Memory B cell (primary cell): ENCODE measurements at regions not wholly inside any gene's neighbourhood (a gene's known extent, or its start where the extent isn't known, plus 50 kb on each side); places are given as distances from the start of the nearest gene placed in this dataset.
"Not testable (repeated sequence)": the region's sequence is repeated elsewhere in the genome, so short reads cannot be mapped to it uniquely, and the experiment has no call there.

Experiments used
- ATAC-seq: fragments of 150-1000 bp; cut with Tn5 transposase; 2 replicates; pipeline ENCODE4 v1.10.0; 2021; ENCODE audit warnings: low read depth, mild to moderate bottlenecking, moderate library complexity
- DNase-seq, 2 donors: peaks; one replicate each; pipeline ENCODE4 v3.0.0; 2022; ENCODE audit warnings: low spot score in 2 of 2
- H3K27ac Mint-ChIP-seq: one replicate; pipeline ENCODE4 v1.8.0; 2022; ENCODE audit warnings: mild to moderate bottlenecking, moderate library complexity, mixed read lengths
- H3K27me3 Mint-ChIP-seq: one replicate; pipeline ENCODE4 v1.8.0; 2022; ENCODE audit warnings: mixed read lengths
- H3K36me3 Mint-ChIP-seq: one replicate; pipeline ENCODE4 v1.8.0; 2022; ENCODE audit warnings: mild to moderate bottlenecking, mixed read lengths
- H3K4me1 Mint-ChIP-seq: one replicate; pipeline ENCODE4 v1.8.0; 2022; ENCODE audit warnings: mixed read lengths
- H3K4me3 Mint-ChIP-seq: one replicate; pipeline ENCODE4 v1.8.0; 2022; ENCODE audit warnings: mild to moderate bottlenecking, moderate library complexity, mixed read lengths
- H3K9me3 Mint-ChIP-seq: one replicate; pipeline ENCODE4 v1.8.0; 2022; ENCODE audit warnings: mixed read lengths

GRCh38 chr22:27099946-27100722, 442.7 kb downstream of the MIAT start:
- Mint-ChIP-seq H3K27ac (no peak overlapping the region), H3K36me3 (peaks cover under 1% of the 10 kb centered on the region), H3K4me3 (no peak overlapping the region), H3K4me1 (no peaks in the 10 kb centered on the region), H3K9me3 (peaks cover 2% of the 10 kb centered on the region), H3K27me3 (peaks cover 17% of the 10 kb centered on the region)
- DNase-seq (no peak), ATAC-seq (no peak)

GRCh38 chr22:27100789-27101188, 443.4 kb downstream of the MIAT start:
- Mint-ChIP-seq H3K27me3 (peaks cover 19% of the 10 kb centered on the region), H3K36me3 (peaks cover 2% of the 10 kb centered on the region), H3K27ac (no peak overlapping the region), H3K4me3 (no peak overlapping the region), H3K9me3 (peaks cover 3% of the 10 kb centered on the region), H3K4me1 (no peaks in the 10 kb centered on the region)
- ATAC-seq, result no peak
- no peak for DNase-seq

- no peak for ATAC-seq
- peaks cover 3% of the 10 kb centered on the region for H3K9me3 Mint-ChIP-seq
- H3K27ac Mint-ChIP-seq, result no peak overlapping the region
- H3K4me1 Mint-ChIP-seq, result no peaks in the 10 kb centered on the region
- H3K36me3 Mint-ChIP-seq, result peaks cover 2% of the 10 kb centered on the region
- H3K4me3 Mint-ChIP-seq, result no peak overlapping the region
- no peak for DNase-seq
- H3K27me3 Mint-ChIP-seq, result peaks cover 19% of the 10 kb centered on the region
These were observed 443.9 kb downstream of the MIAT start for GRCh38 chr22:27101288-27101687.

- peaks cover 3% of the 10 kb centered on the region for H3K36me3 Mint-ChIP-seq
- H3K4me3 Mint-ChIP-seq, result no peak overlapping the region
- peaks cover 5% of the 10 kb centered on the region for H3K9me3 Mint-ChIP-seq
- H3K27me3 Mint-ChIP-seq, result peaks cover 16% of the 10 kb centered on the region
- H3K4me1 Mint-ChIP-seq, result no peaks in the 10 kb centered on the region
- no peak overlapping the region for H3K27ac Mint-ChIP-seq
- ATAC-seq (no peak), DNase-seq (no peak)
These were observed 447.1 kb downstream of the MIAT start for GRCh38 chr22:27104449-27104848.

- no peak overlapping the region for H3K27ac Mint-ChIP-seq
- no peaks in the 10 kb centered on the region for H3K4me1 Mint-ChIP-seq
- peaks cover 5% of the 10 kb centered on the region for H3K9me3 Mint-ChIP-seq
- peaks cover 10% of the 10 kb centered on the region for H3K27me3 Mint-ChIP-seq
- DNase-seq, result no peak
- H3K4me3 Mint-ChIP-seq, result no peak overlapping the region
- peaks cover 3% of the 10 kb centered on the region for H3K36me3 Mint-ChIP-seq
- no peak for ATAC-seq
These were observed 448.0 kb downstream of the MIAT start for GRCh38 chr22:27105142-27106025.

- H3K36me3 Mint-ChIP-seq, result peaks cover 3% of the 10 kb centered on the region
- H3K27me3 Mint-ChIP-seq, result peaks cover 5% of the 10 kb centered on the region
- H3K27ac Mint-ChIP-seq, result no peak overlapping the region
- H3K4me1 Mint-ChIP-seq, result no peaks in the 10 kb centered on the region
- DNase-seq, result no peak
- H3K9me3 Mint-ChIP-seq, result peaks cover 5% of the 10 kb centered on the region
- ATAC-seq, result no peak
- H3K4me3 Mint-ChIP-seq, result no peak overlapping the region
These were observed 449.6 kb downstream of the MIAT start for GRCh38 chr22:27106985-27107384.

- Mint-ChIP-seq H3K4me3 (no peak overlapping the region), H3K27me3 (peaks cover 5% of the 10 kb centered on the region)
- no peak for ATAC-seq
These were observed 450.0 kb downstream of the MIAT start for GRCh38 chr22:27107386-27107785.

GRCh38 chr22:27107824-27108223, 450.4 kb downstream of the MIAT start:
- ATAC-seq (no peak), DNase-seq (no peak)
- H3K4me1 Mint-ChIP-seq, result no peaks in the 10 kb centered on the region
- H3K27me3 Mint-ChIP-seq, result peaks cover 5% of the 10 kb centered on the region
- no peak overlapping the region for H3K27ac Mint-ChIP-seq
- no peak overlapping the region for H3K4me3 Mint-ChIP-seq
- H3K36me3 Mint-ChIP-seq, result peaks cover 3% of the 10 kb centered on the region
- peaks cover 5% of the 10 kb centered on the region for H3K9me3 Mint-ChIP-seq

More at GRCh38 chr22:27107386-27107785, 450.0 kb downstream of the MIAT start:
- H3K9me3 Mint-ChIP-seq, result peaks cover 5% of the 10 kb centered on the region
- no peaks in the 10 kb centered on the region for H3K4me1 Mint-ChIP-seq
- no peak for DNase-seq
- no peak overlapping the region for H3K27ac Mint-ChIP-seq
- H3K36me3 Mint-ChIP-seq, result peaks cover 3% of the 10 kb centered on the region

- no peak for DNase-seq
- no peak overlapping the region for H3K27ac Mint-ChIP-seq
- no peaks in the 10 kb centered on the region for H3K4me1 Mint-ChIP-seq
- peaks cover 6% of the 10 kb centered on the region for H3K27me3 Mint-ChIP-seq
- peaks cover 3% of the 10 kb centered on the region for H3K36me3 Mint-ChIP-seq
- peaks cover 5% of the 10 kb centered on the region for H3K9me3 Mint-ChIP-seq
- no peak overlapping the region for H3K4me3 Mint-ChIP-seq
- ATAC-seq, result no peak
These were observed 451.2 kb downstream of the MIAT start for GRCh38 chr22:27108425-27109114.

GRCh38 chr22:27109406-27109805, 452.0 kb downstream of the MIAT start:
- H3K9me3 Mint-ChIP-seq, H3K36me3 Mint-ChIP-seq, ATAC-seq, H3K27me3 Mint-ChIP-seq, DNase-seq, H3K4me1 Mint-ChIP-seq, H3K4me3 Mint-ChIP-seq, H3K27ac Mint-ChIP-seq: not testable (repeated sequence)

GRCh38 chr22:27110665-27111451, 453.5 kb downstream of the MIAT start:
- ATAC-seq, result no peak
- no peak for DNase-seq
- Mint-ChIP-seq H3K27me3 (peaks cover 3% of the 10 kb centered on the region), H3K9me3 (peaks cover 2% of the 10 kb centered on the region), H3K4me1 (no peaks in the 10 kb centered on the region), H3K27ac (no peak overlapping the region), H3K36me3 (peaks cover 2% of the 10 kb centered on the region), H3K4me3 (no peak overlapping the region)

GRCh38 chr22:27111796-27112672, 454.6 kb downstream of the MIAT start:
- ATAC-seq, result no peak
- H3K27me3 Mint-ChIP-seq, result peaks cover 3% of the 10 kb centered on the region
- H3K9me3 Mint-ChIP-seq, result peaks cover 6% of the 10 kb centered on the region
- DNase-seq, result no peak
- H3K36me3 Mint-ChIP-seq, result peaks cover 2% of the 10 kb centered on the region
- no peak overlapping the region for H3K27ac Mint-ChIP-seq
- no peak overlapping the region for H3K4me3 Mint-ChIP-seq
- H3K4me1 Mint-ChIP-seq, result no peaks in the 10 kb centered on the region

GRCh38 chr22:27113211-27113635, 455.8 kb downstream of the MIAT start:
- no peak for DNase-seq
- Mint-ChIP-seq H3K4me1 (no peaks in the 10 kb centered on the region), H3K4me3 (no peak overlapping the region), H3K27ac (no peak overlapping the region), H3K9me3 (peaks cover 8% of the 10 kb centered on the region), H3K36me3 (peaks cover 2% of the 10 kb centered on the region), H3K27me3 (peaks cover 3% of the 10 kb centered on the region)
- ATAC-seq, result no peak
